Transverse colon (tissue), 4 donors: ENCODE measurements at regions not wholly inside any gene's neighbourhood (a gene's known extent, or its start where the extent isn't known, plus 50 kb on each side); places are given as distances from the start of the nearest gene placed in this dataset.

Experiments
- DNase-seq: peaks from one replicate; pipeline ENCODE4 v3.0.0-alpha.2; 2019
- H3K27ac ChIP-seq, 4 donors: fragments of 200-600 bp; sonication (generic); 2 replicates each; pipeline ENCODE4 v1.5.1; 2016 to 2018; ENCODE audit warnings: inconsistent platforms in 4 of 4
- H3K27me3 ChIP-seq: fragments of 200-600 bp; sonication (generic); 2 replicates; pipeline ENCODE4 v1.5.1; 2017; ENCODE audit warnings: inconsistent platforms
- H3K36me3 ChIP-seq, 4 donors: fragments of 200-600 bp; sonication (generic); 2 replicates each; pipeline ENCODE4 v1.5.1; 2017 to 2019; ENCODE audit warnings: inconsistent platforms in 4 of 4
- H3K4me1 ChIP-seq, 4 donors: fragments of 200-600 bp; sonication (generic); 2 replicates each; pipeline ENCODE4 v1.5.1; 2017 to 2020; ENCODE audit warnings: inconsistent platforms in 4 of 4
- H3K4me3 ChIP-seq, 4 donors: fragments of 200-600 bp; sonication (generic); 1 replicate in 1 of 4; 2 replicates in 3 of 4; pipeline versions ENCODE4 v1.5.1 to v1.6.1; 2017 to 2019; ENCODE audit warnings: inconsistent platforms in 4 of 4
- H3K9me3 ChIP-seq, 2 donors: fragments of 200-600 bp; sonication (generic); 2 replicates each; pipeline ENCODE4 v1.5.1; 2017 to 2019; ENCODE audit warnings: inconsistent platforms in 2 of 2
- EP300 ChIP-seq: sonication (generic); formaldehyde crosslinking; IDR thresholded peaks from one replicate; pipeline ENCODE4 v1.6.1; 2017; ENCODE audit warnings: antibody characterized with exemption, low read depth
- POLR2A ChIP-seq: fragments of 450-650 bp; IDR thresholded peaks from one replicate; pipeline ENCODE4 v1.6.1; 2016; ENCODE audit warnings: antibody characterized with exemption, mild to moderate bottlenecking, moderate library complexity
- POLR2AphosphoS5 ChIP-seq, 3 donors: sonication (generic); formaldehyde crosslinking; IDR thresholded peaks; one replicate each; pipeline ENCODE4 v1.6.1; 2016; ENCODE audit warnings: antibody characterized with exemption in 3 of 3
- WGBS, 2 donors: methylation state at CpG; one replicate each; pipeline ENCODE4 v1.1.5; 2018; ENCODE audit warnings: low coverage in 1 of 2; 5-methylcytosine and 5-hydroxymethylcytosine counted together
- in situ Hi-C, 4 donors: fragments of 200-750 bp; cut with MboI; loops; one replicate each; pipeline versions ENCODE4 v1.15.0 to v1.15.1; 2017; ENCODE audit warnings: low sequenced_read_pairs in 3 of 4, low pct_ligation_motif_present in 1 of 4, low pct_unique_long_range_greater_than_20kb in 1 of 4
- intact Hi-C: fragments of 100-400 bp; cut with DNase I; formaldehyde crosslinking; loops from one replicate; pipeline ENCODE4 v1.15.1; 2023; ENCODE audit warnings: low total_unique reads
- TF ChIP-seq, protein P1 (sequence below), 5 experiments: fragments of 200-600 bp in 3 of 5; fragments of 450-650 bp in 2 of 5; sonication (generic) in 3 of 5; IDR thresholded peaks; 1 replicate in 2 of 5; 2 replicates in 3 of 5; pipeline ENCODE4 v1.5.1; 2016 to 2017; ENCODE audit warnings: antibody characterized with exemption in 5 of 5, inconsistent platforms in 3 of 5, mild to moderate bottlenecking in 2 of 5, moderate library complexity in 1 of 5

DNA sequence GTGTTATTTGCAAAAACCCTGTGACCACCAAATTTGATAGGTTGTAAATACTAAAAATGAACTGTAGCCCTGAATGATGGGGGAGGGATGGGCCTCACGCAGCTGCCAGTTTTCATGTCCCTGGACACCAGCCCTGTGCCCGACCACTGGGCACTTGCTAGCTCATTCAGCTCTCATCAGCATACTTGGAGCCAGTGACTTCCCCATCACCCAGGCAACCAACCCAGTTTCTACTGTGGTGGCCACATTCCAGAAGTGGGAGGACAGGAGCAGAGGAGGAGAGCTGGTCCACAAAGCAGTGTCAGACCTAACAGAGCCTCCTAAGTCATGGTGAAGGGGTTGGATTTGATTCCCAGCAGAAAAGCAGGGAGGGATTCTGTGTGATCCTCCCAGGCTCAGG, 128.2 kb downstream of the CPEB2 start:
- Histone ChIP-seq H3K9me3 (peaks cover 0 to under 1% of the 10 kb centered on the region in 2 donors), H3K4me3 (no peak overlapping the region), H3K27ac (no peak overlapping the region), H3K36me3 (no peaks in the 10 kb centered on the region), H3K4me1 (no peaks in the 10 kb centered on the region), H3K27me3 (no peaks in the 10 kb centered on the region)
- intact Hi-C loops (no loop called here), in situ Hi-C loops (no loop called here)
- DNase-seq: no peak
- WGBS, 2 donors: 79% methylated on average over 2 of the region's 2 CpGs; no CpG with 5 or more reads in 1 of the 2 donors
- TF ChIP-seq POLR2A: no peak
- TF ChIP-seq EP300: no peak
- TF ChIP-seq, protein P1, sequence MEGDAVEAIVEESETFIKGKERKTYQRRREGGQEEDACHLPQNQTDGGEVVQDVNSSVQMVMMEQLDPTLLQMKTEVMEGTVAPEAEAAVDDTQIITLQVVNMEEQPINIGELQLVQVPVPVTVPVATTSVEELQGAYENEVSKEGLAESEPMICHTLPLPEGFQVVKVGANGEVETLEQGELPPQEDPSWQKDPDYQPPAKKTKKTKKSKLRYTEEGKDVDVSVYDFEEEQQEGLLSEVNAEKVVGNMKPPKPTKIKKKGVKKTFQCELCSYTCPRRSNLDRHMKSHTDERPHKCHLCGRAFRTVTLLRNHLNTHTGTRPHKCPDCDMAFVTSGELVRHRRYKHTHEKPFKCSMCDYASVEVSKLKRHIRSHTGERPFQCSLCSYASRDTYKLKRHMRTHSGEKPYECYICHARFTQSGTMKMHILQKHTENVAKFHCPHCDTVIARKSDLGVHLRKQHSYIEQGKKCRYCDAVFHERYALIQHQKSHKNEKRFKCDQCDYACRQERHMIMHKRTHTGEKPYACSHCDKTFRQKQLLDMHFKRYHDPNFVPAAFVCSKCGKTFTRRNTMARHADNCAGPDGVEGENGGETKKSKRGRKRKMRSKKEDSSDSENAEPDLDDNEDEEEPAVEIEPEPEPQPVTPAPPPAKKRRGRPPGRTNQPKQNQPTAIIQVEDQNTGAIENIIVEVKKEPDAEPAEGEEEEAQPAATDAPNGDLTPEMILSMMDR (IDR thresholded peaks at IDR 0.05): no peak
- no peak for TF ChIP-seq POLR2AphosphoS5 (IDR thresholded peaks at IDR 0.05)

DNA sequence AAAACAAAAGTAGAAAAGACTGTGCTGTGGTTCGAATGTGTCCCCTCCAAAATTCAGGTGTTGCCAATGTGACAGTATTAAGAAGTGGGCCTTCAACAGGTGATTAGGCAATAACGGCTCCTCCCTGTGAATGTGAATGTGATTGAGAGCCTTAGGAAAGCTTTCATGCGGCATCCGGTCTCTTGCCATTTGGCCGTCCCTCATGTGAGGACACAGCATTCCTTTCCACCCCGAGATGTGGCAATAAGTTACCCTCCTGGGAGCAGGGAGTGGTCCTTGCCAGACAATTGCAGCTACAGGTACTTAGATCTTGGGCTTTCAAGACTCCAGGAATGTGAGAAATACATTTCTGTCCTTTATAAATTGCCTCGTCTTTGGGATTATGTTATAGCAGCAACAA, 129.3 kb downstream of the CPEB2 start:
- intact Hi-C loops: no loop called here

DNA sequence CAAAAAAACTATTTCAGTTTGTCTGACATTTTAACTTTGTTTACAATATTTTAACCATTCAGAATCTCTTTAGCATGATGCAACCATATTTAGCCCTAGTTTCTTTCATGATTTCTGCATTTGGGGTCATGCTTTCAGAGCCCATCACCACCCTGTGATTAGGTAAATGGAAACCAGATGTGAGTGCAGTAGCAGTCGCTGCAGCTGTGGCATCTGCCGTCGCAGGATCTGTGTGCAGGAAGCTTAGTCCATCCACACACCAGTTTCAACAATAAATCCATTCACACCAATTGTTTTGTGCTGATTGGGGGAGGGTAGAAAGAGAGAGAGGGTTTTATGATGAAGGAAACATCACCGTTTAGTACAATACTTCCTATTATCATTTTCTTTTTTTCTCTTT, 130.5 kb downstream of the CPEB2 start:
- H3K4me1 ChIP-seq: no peaks in the 10 kb centered on the region
- in situ Hi-C loops: no loop called here
- no peaks in the 10 kb centered on the region for H3K36me3 ChIP-seq
- H3K9me3 ChIP-seq: peaks cover 3 to 8% of the 10 kb centered on the region in 2 donors
- intact Hi-C loops: no loop called here
- no peak overlapping the region for H3K27ac ChIP-seq
- H3K4me3 ChIP-seq: no peak overlapping the region
- 27 to 43% methylated on average over 1 to 4 of the region's 4 CpGs for WGBS, 2 donors
- DNase-seq: no peak
- H3K27me3 ChIP-seq: no peaks in the 10 kb centered on the region
- TF ChIP-seq POLR2A (no peak), POLR2AphosphoS5 (IDR thresholded peaks at IDR 0.05) (no peak), EP300 (no peak)
- TF ChIP-seq, protein P1 (IDR thresholded peaks at IDR 0.05): no peak

More for the DNA sequence above, 129.3 kb downstream of the CPEB2 start:
- Histone ChIP-seq H3K4me1 (no peaks in the 10 kb centered on the region), H3K9me3 (peaks cover 3 to 8% of the 10 kb centered on the region in 2 donors), H3K27me3 (no peaks in the 10 kb centered on the region), H3K36me3 (no peaks in the 10 kb centered on the region), H3K27ac (no peak overlapping the region), H3K4me3 (no peak overlapping the region)
- in situ Hi-C loops: no loop called here
- 63 to 69% methylated on average over 3 to 7 of the region's 7 CpGs for WGBS, 2 donors
- TF ChIP-seq EP300: no peak
- TF ChIP-seq, protein P1 (IDR thresholded peaks at IDR 0.05): no peak
- TF ChIP-seq POLR2AphosphoS5 (IDR thresholded peaks at IDR 0.05): no peak
- TF ChIP-seq POLR2A: no peak
- DNase-seq: no peak

DNA sequence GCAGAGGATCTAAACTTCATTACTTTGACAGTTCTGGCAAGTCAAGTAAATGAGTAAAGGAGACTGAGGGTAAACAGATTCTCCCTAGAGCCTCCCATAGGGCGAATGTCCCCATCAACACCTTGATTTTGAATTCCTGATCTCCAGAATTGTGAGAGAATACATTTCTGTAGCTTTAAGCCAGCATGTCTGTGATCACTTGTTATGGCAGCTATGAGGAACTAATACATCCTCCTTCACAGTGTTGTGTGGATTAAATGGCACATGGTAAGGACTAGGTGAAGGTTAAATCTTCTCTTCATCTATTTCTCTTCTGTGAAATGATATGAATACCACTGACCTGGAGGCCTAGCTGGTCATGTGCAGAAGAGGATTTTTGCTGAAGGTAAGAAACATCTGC, 137.3 kb downstream of the CPEB2 start:
- Histone ChIP-seq H3K27me3 (no peaks in the 10 kb centered on the region), H3K9me3 (peaks cover 3 to 8% of the 10 kb centered on the region in 2 donors), H3K36me3 (no peaks in the 10 kb centered on the region), H3K4me3 (no peak overlapping the region), H3K27ac (no peak overlapping the region), H3K4me1 (no peaks in the 10 kb centered on the region)
- intact Hi-C loops: no loop called here
- DNase-seq: no peak
- in situ Hi-C loops: no loop called here
- TF ChIP-seq POLR2AphosphoS5 (IDR thresholded peaks at IDR 0.05) (no peak), EP300 (no peak), POLR2A (no peak)
- TF ChIP-seq, protein P1 (IDR thresholded peaks at IDR 0.05): no peak
- WGBS, 2 donors: 40 to 62% methylated on average over 1 of the region's 1 CpG
